ENCODE measurements at regions not wholly inside any gene's neighbourhood (a gene's known extent, or its start where the extent isn't known, plus 50 kb on each side); places are given as distances from the start of the nearest gene placed in this dataset.
A peak's percentile ranks its signal among the peaks of the same experiment; 100 is the strongest.
"Not testable (repeated sequence)": the region's sequence is repeated elsewhere in the genome, so short reads cannot be mapped to it uniquely, and the experiment has no call there.

- no peak for DNase-seq (ENCODE audit: extremely low read depth in 1 of 2, low read depth in 1 of 2)
Observed at GRCh38 chr4:107470173-107470572, 249.9 kb downstream of the PAPSS1 start.

GRCh38 chr4:107468812-107469211 lies 251.2 kb downstream of the PAPSS1 start:
- no peak for DNase-seq (ENCODE audit: extremely low read depth in 1 of 2, low read depth in 1 of 2)

GRCh38 chr4:107468156-107468555 lies 251.9 kb downstream of the PAPSS1 start:
- no peak for DNase-seq (ENCODE audit: extremely low read depth in 1 of 2, low read depth in 1 of 2)

- DNase-seq (ENCODE audit: extremely low read depth in 1 of 2, low read depth in 1 of 2) = no peak
Observed at GRCh38 chr4:107467461-107467860, 252.6 kb downstream of the PAPSS1 start.

- no peak for DNase-seq (ENCODE audit: extremely low read depth in 1 of 2, low read depth in 1 of 2)
Observed at GRCh38 chr4:107458194-107458593, 261.8 kb downstream of the PAPSS1 start.

GRCh38 chr4:107453987-107454386 lies 266.0 kb downstream of the PAPSS1 start:
- no peak for DNase-seq (ENCODE audit: extremely low read depth in 1 of 2, low read depth in 1 of 2)

- DNase-seq (ENCODE audit: extremely low read depth in 1 of 2, low read depth in 1 of 2) = no peak
Observed at GRCh38 chr4:107452717-107453630, 267.1 kb downstream of the PAPSS1 start.

- DNase-seq (ENCODE audit: extremely low read depth in 1 of 2, low read depth in 1 of 2) = no peak
Observed at GRCh38 chr4:107449611-107450369, 270.2 kb downstream of the PAPSS1 start.

- no peak for DNase-seq (ENCODE audit: extremely low read depth in 1 of 2, low read depth in 1 of 2)
Observed at GRCh38 chr4:107442538-107443111, 277.4 kb downstream of the PAPSS1 start.

GRCh38 chr4:107439401-107439800 lies 280.6 kb downstream of the PAPSS1 start:
- DNase-seq (ENCODE audit: extremely low read depth in 1 of 2, low read depth in 1 of 2) = no peak

- DNase-seq (ENCODE audit: extremely low read depth in 1 of 2, low read depth in 1 of 2) = not testable (repeated sequence)
Observed at GRCh38 chr4:107436471-107436870, 283.6 kb downstream of the PAPSS1 start.

- DNase-seq (ENCODE audit: extremely low read depth in 1 of 2, low read depth in 1 of 2) = no peak
Observed at GRCh38 chr4:107432451-107432850, 287.6 kb downstream of the PAPSS1 start.

GRCh38 chr4:107423677-107424405 lies 296.2 kb downstream of the PAPSS1 start:
- no peak for DNase-seq (ENCODE audit: extremely low read depth in 1 of 2, low read depth in 1 of 2)

- DNase-seq (ENCODE audit: extremely low read depth in 1 of 2, low read depth in 1 of 2) = peak in 1 of 2 donors; percentile 5
Observed at GRCh38 chr4:107419536-107419935, 300.5 kb downstream of the PAPSS1 start.

GRCh38 chr4:107419052-107419451 lies 301.0 kb downstream of the PAPSS1 start:
- no peak for DNase-seq (ENCODE audit: extremely low read depth in 1 of 2, low read depth in 1 of 2)

GRCh38 chr4:107415490-107415889 lies 304.5 kb downstream of the PAPSS1 start:
- not testable (repeated sequence) for DNase-seq (ENCODE audit: extremely low read depth in 1 of 2, low read depth in 1 of 2)

- not testable (repeated sequence) for DNase-seq (ENCODE audit: extremely low read depth in 1 of 2, low read depth in 1 of 2)
Observed at GRCh38 chr4:107409872-107410271, 310.2 kb downstream of the PAPSS1 start.

- no peak for DNase-seq (ENCODE audit: extremely low read depth in 1 of 2, low read depth in 1 of 2)
Observed at GRCh38 chr4:107408968-107409367, 311.1 kb downstream of the PAPSS1 start.

GRCh38 chr4:107404591-107405300 lies 315.3 kb downstream of the PAPSS1 start:
- DNase-seq (ENCODE audit: extremely low read depth in 1 of 2, low read depth in 1 of 2) = no peak

- DNase-seq (ENCODE audit: extremely low read depth in 1 of 2, low read depth in 1 of 2) = no peak
Observed at GRCh38 chr4:107402291-107402690, 317.7 kb downstream of the PAPSS1 start.

All from stimulated activated CD8-positive, alpha-beta memory T cell treated with anti-CD3 and anti-CD28 coated beads, Interleukin-7, amount 100 ng/mL, for 48 hours (primary cell).